Colonic mucosa (tissue), 4 donors: ENCODE measurements at regions not wholly inside any gene's neighbourhood (a gene's known extent, or its start where the extent isn't known, plus 50 kb on each side); places are given as distances from the start of the nearest gene placed in this dataset.

Source experiments
- DNase-seq: peaks from one replicate; pipeline ENCODE4 v3.0.0-alpha.2; 2020
- H3K27ac ChIP-seq: fragments of 200-600 bp; one replicate; pipeline ENCODE4 v1.8.0; 2021
- H3K27me3 ChIP-seq: fragments of 200-600 bp; one replicate; pipeline ENCODE4 v1.8.0; 2021
- H3K36me3 ChIP-seq: fragments of 200-600 bp; one replicate; pipeline ENCODE4 v1.8.0; 2021
- H3K4me1 ChIP-seq: fragments of 200-600 bp; one replicate; pipeline ENCODE4 v1.8.0; 2021; ENCODE audit warnings: mild to moderate bottlenecking
- H3K4me3 ChIP-seq: fragments of 200-600 bp; one replicate; pipeline ENCODE4 v1.8.0; 2021
- H3K9ac ChIP-seq, 2 donors: one replicate each; pipeline ENCODE4 v1.7.0; 2013; ENCODE audit warnings: control low read depth in 2 of 2, low read depth in 2 of 2, low read length in 2 of 2
- H3K9me3 ChIP-seq: fragments of 200-600 bp; one replicate; pipeline ENCODE4 v1.8.0; 2021
- CTCF ChIP-seq: fragments of 200-600 bp; IDR thresholded peaks from one replicate; pipeline ENCODE4 v1.8.0; 2022; ENCODE audit warnings: antibody characterized with exemption, mild to moderate bottlenecking
- intact Hi-C: fragments of 100-400 bp; cut with DNase I; formaldehyde crosslinking; loops from one replicate; pipeline ENCODE4 v1.14.1; 2022
- donor health status: healthy.
- donor health status: DM: no; HTN: no; CAD: no.
- donor health status: DM: no; HTN: no; CAD: no.

DNA sequence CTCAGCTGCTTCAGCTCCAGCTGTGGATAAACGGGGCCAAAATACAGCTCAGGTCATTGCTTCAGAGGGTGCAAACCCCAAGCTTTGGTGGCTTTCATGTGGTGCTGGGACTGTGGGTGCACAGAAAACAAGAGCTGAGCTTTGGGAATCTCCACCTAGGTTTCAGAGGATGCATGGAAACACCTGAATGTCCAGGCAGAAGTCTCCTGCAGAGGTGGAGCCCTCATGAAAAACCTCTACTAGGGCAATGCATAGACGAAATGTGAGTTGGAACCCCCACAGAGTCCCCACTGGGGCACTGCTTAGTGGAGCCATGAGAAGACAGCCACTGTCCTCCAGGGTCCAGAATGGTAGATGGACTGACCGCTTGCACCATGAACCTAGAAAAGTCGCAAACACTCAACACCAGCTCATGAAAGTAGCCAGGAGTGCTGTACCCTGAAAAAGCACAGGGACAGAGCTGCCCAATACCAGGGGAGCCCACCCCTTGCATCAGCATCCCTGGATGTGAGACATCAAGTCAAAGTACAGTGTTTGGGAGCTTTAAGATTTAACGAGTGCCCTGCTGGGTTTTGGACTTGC, 147.9 kb upstream of the SOX11 start:
- TF ChIP-seq CTCF = no peak
- H3K4me1 ChIP-seq = no peaks in the 10 kb centered on the region
- no peaks in the 10 kb centered on the region for H3K27me3 ChIP-seq
- no peaks in the 10 kb centered on the region for H3K36me3 ChIP-seq
- H3K4me3 ChIP-seq = no peak overlapping the region
- no peak for DNase-seq
- intact Hi-C loops = no loop called here
- no peaks in the 10 kb centered on the region for H3K9me3 ChIP-seq
- H3K27ac ChIP-seq = no peak overlapping the region
- no peak overlapping the region for H3K9ac ChIP-seq

DNA sequence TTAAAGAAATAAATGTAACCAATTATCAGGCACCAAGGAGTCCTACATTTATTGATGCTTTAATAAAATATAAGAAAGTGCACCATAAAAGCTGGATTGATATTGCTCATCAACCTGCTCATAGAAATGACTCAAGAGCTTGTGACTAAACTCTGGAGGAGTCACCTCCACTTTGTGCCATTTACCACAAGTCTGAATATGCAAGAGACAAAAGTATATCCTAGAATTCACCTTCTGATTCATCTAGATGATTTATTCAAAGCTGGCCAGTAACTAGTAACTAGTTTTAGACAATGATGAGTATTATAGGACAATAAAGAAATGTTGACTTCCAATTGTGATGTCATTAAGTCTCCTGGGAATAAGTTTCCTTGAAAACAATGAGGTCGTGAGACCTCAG, 146.0 kb upstream of the SOX11 start:
- Histone ChIP-seq H3K9me3 (no peaks in the 10 kb centered on the region), H3K4me1 (no peaks in the 10 kb centered on the region), H3K27me3 (no peaks in the 10 kb centered on the region), H3K27ac (no peak overlapping the region), H3K9ac (no peak overlapping the region), H3K4me3 (no peak overlapping the region), H3K36me3 (no peaks in the 10 kb centered on the region)
- intact Hi-C loops = no loop called here
- TF ChIP-seq CTCF = no peak
- DNase-seq = no peak

- intact Hi-C loops = no loop called here
- TF ChIP-seq CTCF = no peak
Measured at GRCh38 chr2:5548991-5549715, 143.0 kb upstream of the SOX11 start.

GRCh38 chr2:5549771-5550170, 142.4 kb upstream of the SOX11 start:
- Histone ChIP-seq H3K4me3 (no peak overlapping the region), H3K9ac (no peak overlapping the region), H3K36me3 (no peaks in the 10 kb centered on the region), H3K4me1 (no peaks in the 10 kb centered on the region), H3K27me3 (no peaks in the 10 kb centered on the region), H3K9me3 (no peaks in the 10 kb centered on the region), H3K27ac (no peak overlapping the region)
- TF ChIP-seq CTCF = no peak
- DNase-seq = no peak
- intact Hi-C loops = no loop called here

More at GRCh38 chr2:5548991-5549715, 143.0 kb upstream of the SOX11 start:
- H3K27ac ChIP-seq = no peak overlapping the region
- DNase-seq = no peak
- H3K9me3 ChIP-seq = no peaks in the 10 kb centered on the region
- no peaks in the 10 kb centered on the region for H3K36me3 ChIP-seq
- H3K9ac ChIP-seq = no peak overlapping the region
- no peak overlapping the region for H3K4me3 ChIP-seq
- no peaks in the 10 kb centered on the region for H3K27me3 ChIP-seq
- H3K4me1 ChIP-seq = no peaks in the 10 kb centered on the region

DNA sequence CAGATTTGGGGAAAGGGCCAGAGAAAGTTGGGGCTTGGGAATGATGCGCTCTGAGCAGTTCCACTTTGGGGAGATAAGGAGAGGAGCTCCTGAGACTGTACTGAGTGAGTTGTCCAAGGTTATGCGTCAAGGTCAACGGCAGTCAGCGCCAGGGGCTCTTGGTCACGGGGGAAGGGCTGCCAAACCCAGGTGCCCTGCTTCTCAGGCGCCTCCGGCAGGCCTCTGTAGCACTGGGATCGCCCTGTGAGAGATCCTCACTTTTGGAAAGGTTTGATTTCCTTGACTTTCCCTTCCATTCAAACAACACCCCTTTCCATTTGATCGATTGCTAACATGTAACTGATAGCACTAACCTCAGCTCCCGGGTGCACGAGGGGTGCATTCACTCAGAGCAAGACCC, 136.5 kb upstream of the SOX11 start:
- Histone ChIP-seq H3K36me3 (no peaks in the 10 kb centered on the region), H3K27ac (no peak overlapping the region), H3K9ac (no peak overlapping the region), H3K4me3 (no peak overlapping the region), H3K27me3 (no peaks in the 10 kb centered on the region), H3K4me1 (no peaks in the 10 kb centered on the region), H3K9me3 (no peaks in the 10 kb centered on the region)
- DNase-seq = no peak
- intact Hi-C loops = no loop called here
- TF ChIP-seq CTCF = no peak
